ENCODE measurements at regions not wholly inside any gene's neighbourhood (a gene's known extent, or its start where the extent isn't known, plus 50 kb on each side); places are given as distances from the start of the nearest gene placed in this dataset.

GRCh38 chrX:109934935-109935334, 68.0 kb upstream of the TMEM164 start:
- no peak for DNase-seq

- no peak for DNase-seq
These were observed 66.8 kb upstream of the TMEM164 start for GRCh38 chrX:109936114-109936513.

GRCh38 chrX:109936598-109936997, 66.3 kb upstream of the TMEM164 start:
- DNase-seq = no peak

- DNase-seq = no peak
These were observed 63.4 kb upstream of the TMEM164 start for GRCh38 chrX:109939498-109939897.

GRCh38 chrX:109940411-109940810, 62.5 kb upstream of the TMEM164 start:
- DNase-seq = no peak

GRCh38 chrX:109943092-109943739, 59.7 kb upstream of the TMEM164 start:
- DNase-seq = no peak

- no peak for DNase-seq
These were observed 59.2 kb upstream of the TMEM164 start for GRCh38 chrX:109943740-109944092.

- DNase-seq = no peak
These were observed 50.9 kb upstream of the TMEM164 start for GRCh38 chrX:109952050-109952449.

GRCh38 chrX:109952985-109953905, 49.7 kb upstream of the TMEM164 start:
- DNase-seq = peak; percentile 63

Data from GDM1 (cell line).